ENCODE measurements at regions not wholly inside any gene's neighbourhood (a gene's known extent, or its start where the extent isn't known, plus 50 kb on each side); places are given as distances from the start of the nearest gene placed in this dataset.

GRCh38 chr11:97962758-97963157, 1058.0 kb upstream of the CNTN5 start:
- no peak for DNase-seq (ENCODE audit: low spot score)

GRCh38 chr11:97963528-97964331, 1057.0 kb upstream of the CNTN5 start:
- DNase-seq (ENCODE audit: low spot score), result no peak

- DNase-seq (ENCODE audit: low spot score), result no peak
Measured at GRCh38 chr11:97964332-97965004, 1056.3 kb upstream of the CNTN5 start.

- DNase-seq (ENCODE audit: low spot score), result no peak
Measured at GRCh38 chr11:97965849-97966646, 1054.7 kb upstream of the CNTN5 start.

GRCh38 chr11:97966901-97967300, 1053.8 kb upstream of the CNTN5 start:
- no peak for DNase-seq (ENCODE audit: low spot score)

- DNase-seq (ENCODE audit: low spot score), result no peak
Measured at GRCh38 chr11:97968071-97968470, 1052.7 kb upstream of the CNTN5 start.

GRCh38 chr11:97972731-97973130, 1048.0 kb upstream of the CNTN5 start:
- DNase-seq (ENCODE audit: low spot score), result no peak

- DNase-seq (ENCODE audit: low spot score), result no peak
Measured at GRCh38 chr11:97973352-97973857, 1047.3 kb upstream of the CNTN5 start.

- no peak for DNase-seq (ENCODE audit: low spot score)
Measured at GRCh38 chr11:97974798-97975498, 1045.8 kb upstream of the CNTN5 start.

GRCh38 chr11:97977726-97978125, 1043.0 kb upstream of the CNTN5 start:
- DNase-seq (ENCODE audit: low spot score), result no peak

GRCh38 chr11:97979741-97980140, 1041.0 kb upstream of the CNTN5 start:
- DNase-seq (ENCODE audit: low spot score), result no peak

- no peak for DNase-seq (ENCODE audit: low spot score)
Measured at GRCh38 chr11:97982512-97982911, 1038.2 kb upstream of the CNTN5 start.

GRCh38 chr11:97989121-97989520, 1031.6 kb upstream of the CNTN5 start:
- no peak for DNase-seq (ENCODE audit: low spot score)

- DNase-seq (ENCODE audit: low spot score), result no peak
Measured at GRCh38 chr11:97990162-97990920, 1030.4 kb upstream of the CNTN5 start.

GRCh38 chr11:97993562-97993961, 1027.2 kb upstream of the CNTN5 start:
- DNase-seq (ENCODE audit: low spot score), result no peak

GRCh38 chr11:97995874-97996273, 1024.9 kb upstream of the CNTN5 start:
- no peak for DNase-seq (ENCODE audit: low spot score)

- no peak for DNase-seq (ENCODE audit: low spot score)
Measured at GRCh38 chr11:97996762-97997161, 1024.0 kb upstream of the CNTN5 start.

- no peak for DNase-seq (ENCODE audit: low spot score)
Measured at GRCh38 chr11:98003606-98004371, 1017.0 kb upstream of the CNTN5 start.

- DNase-seq (ENCODE audit: low spot score), result no peak
Measured at GRCh38 chr11:98007072-98007471, 1013.7 kb upstream of the CNTN5 start.

GRCh38 chr11:98027652-98028051, 993.1 kb upstream of the CNTN5 start:
- no peak for DNase-seq (ENCODE audit: low spot score)

Measured in ecto neural progenitor cell (in vitro differentiated cells).